GM18873 (cell line): ENCODE measurements at regions not wholly inside any gene's neighbourhood (a gene's known extent, or its start where the extent isn't known, plus 50 kb on each side); places are given as distances from the start of the nearest gene placed in this dataset.
"Not testable (repeated sequence)": the region's sequence is repeated elsewhere in the genome, so short reads cannot be mapped to it uniquely, and the experiment has no call there.

ENCODE experiments used
- ATAC-seq: cut with Tn5 transposase; IDR thresholded peaks from one replicate; pipeline ENCODE4 v1.9.1; 2021; ENCODE audit warnings: mild to moderate bottlenecking, moderate library complexity, moderate number of reproducible peaks; ENCODE audit not compliant: unreplicated experiment, low FRiP score

DNA sequence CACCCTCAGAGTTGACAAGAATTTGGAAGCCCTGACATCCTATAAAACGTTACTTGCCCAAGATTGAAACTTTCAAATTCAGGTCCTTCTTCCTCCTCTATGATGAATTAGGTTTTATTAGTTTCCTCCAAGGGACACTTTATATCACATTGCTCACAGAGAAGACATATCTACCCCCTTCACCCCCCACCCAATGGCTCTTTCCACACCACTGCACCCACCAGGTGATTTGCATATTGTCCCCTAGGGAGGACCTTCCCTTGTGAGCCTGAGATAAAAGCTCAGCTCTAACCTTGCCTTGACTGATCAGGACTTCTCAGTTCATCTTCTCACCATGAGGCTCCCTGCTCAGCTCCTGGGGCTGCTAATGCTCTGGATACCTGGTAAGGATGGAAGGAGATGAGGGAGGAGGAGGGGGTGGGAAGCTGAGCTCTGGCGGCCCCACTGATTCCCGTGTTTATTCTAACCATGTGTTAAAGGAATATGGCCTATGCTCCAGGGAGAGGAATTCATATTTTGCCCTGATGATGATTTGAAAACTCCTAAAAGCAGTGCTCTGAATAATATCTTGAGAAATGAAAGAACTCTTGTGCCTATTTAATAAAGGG lies 1255.8 kb downstream of the RPIA start:
- not testable (repeated sequence) for ATAC-seq

- ATAC-seq: not testable (repeated sequence)
Measured at GRCh38 chr2:89948102-89948501, 1256.6 kb downstream of the RPIA start.

DNA sequence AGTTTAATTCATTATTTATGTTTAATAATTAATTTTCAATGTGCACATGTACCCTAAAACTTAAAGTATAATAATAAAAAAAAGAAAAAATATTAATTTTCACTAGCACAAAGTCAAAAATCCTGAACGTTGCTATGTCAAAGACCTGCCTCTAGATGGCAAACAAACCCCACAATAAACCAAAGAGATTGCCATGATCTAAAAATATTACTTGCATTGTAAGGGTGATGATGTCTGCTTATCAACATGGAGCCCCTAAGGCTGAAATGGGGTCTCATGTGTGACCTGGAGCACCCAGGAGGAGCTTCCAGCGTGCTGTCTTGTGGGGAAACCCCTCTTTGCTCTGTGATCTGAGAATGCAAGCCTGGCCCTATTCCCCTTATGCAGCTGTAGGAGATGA lies 1259.3 kb downstream of the RPIA start:
- ATAC-seq: not testable (repeated sequence)

DNA sequence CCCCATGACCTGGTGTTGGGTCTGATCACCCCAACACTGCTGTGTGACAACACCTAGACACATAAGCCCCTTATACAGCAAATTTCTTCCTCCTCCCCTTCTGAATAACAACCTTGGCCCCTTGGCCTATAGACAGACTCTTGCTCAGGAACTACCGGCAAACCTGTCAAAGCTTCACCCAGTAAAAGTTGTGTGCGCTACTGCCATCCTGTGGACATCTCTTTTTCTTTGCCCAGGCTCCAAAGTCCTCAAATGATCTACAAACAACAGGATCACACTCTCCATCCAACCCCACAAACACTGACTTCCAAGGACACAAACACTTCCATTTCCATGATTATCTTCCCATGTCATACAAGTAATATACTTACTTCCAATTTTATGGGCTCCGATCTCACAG lies 1265.8 kb downstream of the RPIA start:
- ATAC-seq: not testable (repeated sequence)

DNA sequence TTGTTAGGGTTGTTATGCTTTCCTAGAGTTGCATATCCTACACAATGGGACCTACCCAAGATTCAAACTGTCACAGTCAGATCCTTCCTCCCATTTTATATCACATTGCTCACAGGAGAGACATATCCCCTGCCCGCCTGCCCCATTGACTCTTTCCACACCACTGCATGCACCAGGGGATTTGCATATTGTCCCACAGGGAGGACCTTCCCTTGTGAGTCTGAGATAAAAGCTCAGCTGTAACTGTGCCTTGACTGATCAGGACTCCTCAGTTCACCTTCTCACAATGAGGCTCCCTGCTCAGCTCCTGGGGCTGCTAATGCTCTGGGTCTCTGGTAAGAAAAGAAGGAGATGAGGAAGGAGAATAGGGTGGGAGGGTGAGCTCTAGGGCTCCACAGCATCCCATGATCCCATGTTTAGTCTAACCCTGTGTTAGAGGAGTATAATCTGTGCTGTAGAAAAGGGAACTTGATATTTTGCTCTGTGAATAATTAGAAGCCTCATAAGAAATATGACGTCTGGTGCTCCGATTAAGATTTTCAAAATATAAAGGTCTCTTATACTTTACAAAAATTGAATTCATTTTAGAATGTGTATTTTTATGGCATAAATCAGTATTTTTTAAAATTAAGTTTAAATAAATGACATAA lies 1268.4 kb downstream of the RPIA start:
- ATAC-seq: not testable (repeated sequence)

DNA sequence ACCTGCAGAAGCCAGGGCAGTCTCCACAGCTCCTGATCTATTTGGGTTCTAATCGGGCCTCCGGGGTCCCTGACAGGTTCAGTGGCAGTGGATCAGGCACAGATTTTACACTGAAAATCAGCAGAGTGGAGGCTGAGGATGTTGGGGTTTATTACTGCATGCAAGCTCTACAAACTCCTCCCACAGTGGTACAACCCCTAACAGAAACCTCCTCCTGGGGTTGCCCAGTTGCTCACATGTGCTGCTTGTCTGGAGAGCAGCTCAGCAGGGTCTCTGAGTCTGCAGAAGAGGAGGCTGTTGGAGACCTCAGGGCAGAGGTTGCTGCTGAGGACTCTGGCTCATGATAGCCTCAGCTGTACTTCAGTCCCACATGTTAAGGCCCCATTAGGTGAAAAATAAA lies 1269.1 kb downstream of the RPIA start:
- ATAC-seq: not testable (repeated sequence)

- not testable (repeated sequence) for ATAC-seq
Measured at GRCh38 chr2:89968567-89968966, 1277.1 kb downstream of the RPIA start.

DNA sequence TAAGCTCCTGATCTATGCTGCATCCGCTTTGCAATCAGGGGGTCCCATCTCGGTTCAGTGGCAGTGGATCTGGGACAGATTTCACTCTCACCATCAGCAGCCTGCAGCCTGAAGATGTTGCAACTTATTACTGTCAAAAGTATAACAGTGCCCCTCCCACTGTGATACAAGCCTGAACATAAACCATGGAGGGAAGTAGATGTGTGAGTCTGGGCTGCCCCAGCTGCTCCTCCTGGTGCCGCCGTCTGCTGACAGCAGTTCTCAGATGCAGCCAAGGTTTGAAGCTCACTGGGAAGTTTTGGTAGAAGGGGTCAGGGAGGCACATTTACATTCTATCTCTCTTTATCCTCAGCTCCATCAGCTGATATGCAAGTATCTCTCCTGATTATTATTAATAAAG lies 1277.7 kb downstream of the RPIA start:
- not testable (repeated sequence) for ATAC-seq

DNA sequence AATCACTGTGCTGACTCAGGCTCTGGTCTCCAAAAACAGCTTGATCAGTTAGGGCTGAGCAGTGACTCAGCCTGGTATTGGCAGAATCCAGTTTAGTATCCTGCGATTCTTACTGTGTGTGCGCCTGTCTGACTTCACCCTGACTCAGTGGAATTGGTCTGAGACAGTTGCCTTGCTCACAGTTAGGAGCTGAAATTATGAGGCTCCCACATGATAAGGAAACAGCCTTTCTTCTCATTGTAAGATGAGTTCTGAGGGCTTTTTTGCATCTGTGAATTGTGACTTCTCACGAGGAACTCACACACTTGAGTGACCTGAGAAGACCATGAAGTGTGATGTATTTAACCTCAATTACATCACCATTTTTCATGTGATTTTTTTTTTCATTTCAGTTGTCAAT lies 1282.4 kb downstream of the RPIA start:
- not testable (repeated sequence) for ATAC-seq

DNA sequence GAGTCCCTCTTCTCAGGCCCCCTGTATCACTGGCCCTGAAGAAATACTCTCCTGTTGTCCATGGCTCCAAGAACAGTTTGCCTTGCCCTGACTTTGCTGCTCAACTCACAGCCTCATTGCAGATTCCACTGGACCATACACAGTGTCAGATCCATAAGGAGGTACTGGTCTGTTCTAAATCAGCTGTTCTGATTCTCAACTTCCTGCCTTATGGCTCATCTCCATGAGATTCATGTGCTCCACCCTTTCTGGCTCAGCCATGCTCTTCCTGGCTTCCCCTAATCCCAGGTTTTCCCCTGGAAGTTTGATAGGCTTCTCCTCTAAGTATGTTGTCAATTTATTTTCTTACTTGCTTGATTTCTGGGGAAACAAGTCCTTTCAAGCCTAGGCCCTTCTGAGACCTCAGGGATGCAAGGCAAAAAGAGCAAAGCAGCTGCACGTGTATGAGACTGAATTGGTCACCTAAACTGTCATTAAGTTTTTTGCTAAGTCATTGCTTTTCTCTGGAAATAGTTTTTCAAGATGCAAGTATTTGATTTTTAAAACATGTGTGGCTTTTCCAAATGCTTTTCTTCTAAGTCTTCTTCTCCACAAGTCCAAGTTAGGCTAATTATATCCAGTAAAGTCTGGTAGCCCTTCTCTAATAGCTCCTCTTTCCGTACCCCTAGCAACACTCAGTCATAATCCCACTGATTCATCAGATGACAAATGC lies 1288.5 kb downstream of the RPIA start:
- ATAC-seq: not testable (repeated sequence)

DNA sequence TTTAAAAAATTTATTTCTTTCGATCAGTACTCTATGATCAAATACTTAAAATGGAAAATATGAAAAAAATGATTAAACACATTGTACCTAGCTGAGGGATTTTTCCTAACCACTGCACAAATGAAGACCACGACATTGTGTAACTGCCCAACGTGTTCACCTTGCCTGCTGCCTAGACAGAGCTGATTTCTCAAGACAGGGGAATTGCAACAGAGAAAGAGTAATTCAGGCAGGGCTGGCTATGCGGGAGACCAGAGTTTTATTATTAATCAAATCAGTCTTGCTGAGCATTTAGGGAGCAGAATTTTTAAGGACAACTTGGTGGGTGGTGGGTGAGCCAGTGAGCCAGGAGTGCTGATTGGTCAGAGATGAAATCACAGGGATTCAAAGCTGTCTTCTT lies 1290.8 kb downstream of the RPIA start:
- not testable (repeated sequence) for ATAC-seq

DNA sequence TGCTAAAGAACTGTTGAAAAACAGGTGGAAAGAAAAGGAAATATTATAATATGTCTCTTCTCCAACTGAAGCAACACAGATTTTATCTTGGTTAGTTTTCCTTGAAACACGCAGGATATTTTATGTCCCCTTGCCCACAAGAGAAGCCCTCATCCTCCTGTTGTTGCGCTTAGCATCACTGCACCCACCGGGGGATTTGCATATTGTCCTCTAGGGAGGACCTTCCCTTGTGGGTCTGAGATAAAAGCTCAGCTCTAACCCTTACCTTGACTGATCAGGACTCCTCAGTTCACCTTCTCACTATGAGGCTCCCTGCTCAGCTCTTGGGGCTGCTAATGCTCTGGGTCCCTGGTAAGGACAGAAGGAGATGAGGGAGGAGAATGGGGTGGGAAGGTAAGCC lies 1294.2 kb downstream of the RPIA start:
- ATAC-seq: not testable (repeated sequence)

DNA sequence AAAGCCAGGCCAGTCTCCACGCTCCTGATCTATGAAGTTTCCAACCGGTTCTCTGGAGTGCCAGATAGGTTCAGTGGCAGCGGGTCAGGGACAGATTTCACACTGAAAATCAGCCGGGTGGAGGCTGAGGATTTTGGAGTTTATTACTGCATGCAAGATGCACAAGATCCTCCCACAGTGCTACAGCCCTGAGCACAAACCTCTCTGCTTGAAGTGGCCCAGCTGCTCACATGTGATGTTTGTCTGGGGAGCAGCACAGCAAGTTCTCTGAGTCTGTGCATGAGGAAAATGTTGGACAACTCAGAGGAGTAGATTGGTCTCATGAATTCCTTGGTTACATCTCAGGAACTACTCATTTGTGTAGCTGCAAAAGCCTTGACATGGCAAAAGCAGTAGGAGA lies 1295.1 kb downstream of the RPIA start:
- ATAC-seq: not testable (repeated sequence)

- ATAC-seq: not testable (repeated sequence)
Measured at GRCh38 chr2:89996779-89997178, 1305.3 kb downstream of the RPIA start.

DNA sequence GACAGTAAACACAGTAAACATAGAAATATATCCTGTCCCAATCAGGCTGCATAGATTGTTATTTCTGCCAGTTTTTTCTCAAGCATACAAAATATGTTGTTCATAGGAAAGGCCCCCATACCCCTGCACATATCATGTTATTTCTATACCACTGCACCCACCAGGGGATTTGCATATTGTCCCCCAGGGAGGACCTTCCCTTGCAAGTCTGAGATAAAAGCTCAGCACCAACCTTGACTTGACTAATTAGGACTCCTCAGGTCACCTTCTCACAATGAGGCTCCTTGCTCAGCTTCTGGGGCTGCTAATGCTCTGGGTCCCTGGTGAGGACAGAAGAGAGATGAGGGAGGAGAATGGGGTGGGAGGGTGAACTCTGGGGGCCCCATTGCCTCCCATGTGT lies 1313.1 kb downstream of the RPIA start:
- ATAC-seq: not testable (repeated sequence)

- ATAC-seq: not testable (repeated sequence)
Measured at GRCh38 chr2:90010442-90011100, 1319.1 kb downstream of the RPIA start.

GRCh38 chr2:90011101-90011443 lies 1319.6 kb downstream of the RPIA start:
- ATAC-seq: not testable (repeated sequence)

DNA sequence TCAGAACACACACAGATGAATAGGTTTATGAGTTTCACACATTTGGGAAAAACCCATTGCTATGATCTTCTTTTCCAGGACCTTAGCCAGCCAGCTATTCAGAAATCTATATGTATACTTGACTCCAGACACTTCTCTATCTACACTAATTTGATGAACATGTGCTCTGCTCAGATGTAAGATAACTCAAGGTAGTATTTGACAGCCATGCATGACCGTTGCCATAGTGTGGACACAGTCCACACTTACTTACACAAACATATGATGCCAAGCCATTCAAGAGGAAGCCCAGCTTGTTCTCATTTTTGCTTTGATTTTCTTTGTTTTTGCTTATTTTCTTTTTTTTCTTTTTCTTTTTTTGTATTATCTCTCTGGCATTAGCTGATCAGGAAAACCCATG lies 1328.4 kb downstream of the RPIA start:
- not testable (repeated sequence) for ATAC-seq

DNA sequence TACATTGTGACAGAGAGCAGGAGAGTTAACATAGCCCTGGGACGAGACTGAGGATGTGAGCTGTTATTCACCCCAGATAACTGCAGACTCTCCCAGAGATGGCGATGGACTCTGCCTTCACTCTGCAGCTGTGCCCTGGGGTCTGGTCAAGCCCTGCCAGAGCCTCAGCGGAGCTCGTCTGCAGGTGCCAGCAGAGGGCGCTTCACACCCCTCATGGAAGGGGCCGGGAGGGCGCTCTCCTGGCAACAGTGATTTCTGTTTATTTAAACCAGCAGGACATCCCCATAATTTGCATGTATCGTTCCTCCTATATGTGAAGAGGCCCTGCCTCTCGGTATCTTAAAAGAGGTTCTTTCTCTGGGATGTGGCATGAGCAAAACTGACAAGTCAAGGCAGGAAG lies 1329.8 kb downstream of the RPIA start:
- ATAC-seq: not testable (repeated sequence)

- ATAC-seq: not testable (repeated sequence)
Measured at GRCh38 chr2:90027231-90027643, 1335.8 kb downstream of the RPIA start.
